GM12873 (cell line): ENCODE measurements at regions not wholly inside any gene's neighbourhood (a gene's known extent, or its start where the extent isn't known, plus 50 kb on each side); places are given as distances from the start of the nearest gene placed in this dataset.

ENCODE experiments used
- TF ChIP-seq, protein P1 (sequence below): IDR thresholded peaks from 2 replicates; pipeline ENCODE4 v1.5.1; 2012; ENCODE audit warnings: low read depth, mild to moderate bottlenecking, moderate library complexity, low read length, control low read depth; ENCODE audit not compliant: insufficient read depth; ENCODE audit errors: missing control alignments

DNA sequence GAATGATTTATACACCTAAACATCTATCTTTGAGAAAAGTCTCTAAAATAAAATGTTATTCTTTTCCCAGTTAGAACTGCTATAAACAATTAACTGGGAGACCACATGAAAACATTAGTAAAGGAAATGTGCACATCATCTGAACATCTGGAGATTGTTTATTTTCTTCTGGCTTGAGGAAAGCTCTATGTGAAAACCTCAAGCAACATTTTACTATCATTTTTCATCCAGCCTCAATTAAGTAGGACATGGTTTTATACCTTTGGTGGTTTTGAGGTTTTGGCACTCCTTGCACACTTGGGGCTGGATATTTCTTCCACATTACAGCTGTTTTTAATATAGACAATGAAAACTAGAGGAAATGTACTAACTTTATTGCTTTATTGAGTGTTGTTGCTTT is 609.5 kb upstream of the SLC8A1 start:
- TF ChIP-seq, protein P1, sequence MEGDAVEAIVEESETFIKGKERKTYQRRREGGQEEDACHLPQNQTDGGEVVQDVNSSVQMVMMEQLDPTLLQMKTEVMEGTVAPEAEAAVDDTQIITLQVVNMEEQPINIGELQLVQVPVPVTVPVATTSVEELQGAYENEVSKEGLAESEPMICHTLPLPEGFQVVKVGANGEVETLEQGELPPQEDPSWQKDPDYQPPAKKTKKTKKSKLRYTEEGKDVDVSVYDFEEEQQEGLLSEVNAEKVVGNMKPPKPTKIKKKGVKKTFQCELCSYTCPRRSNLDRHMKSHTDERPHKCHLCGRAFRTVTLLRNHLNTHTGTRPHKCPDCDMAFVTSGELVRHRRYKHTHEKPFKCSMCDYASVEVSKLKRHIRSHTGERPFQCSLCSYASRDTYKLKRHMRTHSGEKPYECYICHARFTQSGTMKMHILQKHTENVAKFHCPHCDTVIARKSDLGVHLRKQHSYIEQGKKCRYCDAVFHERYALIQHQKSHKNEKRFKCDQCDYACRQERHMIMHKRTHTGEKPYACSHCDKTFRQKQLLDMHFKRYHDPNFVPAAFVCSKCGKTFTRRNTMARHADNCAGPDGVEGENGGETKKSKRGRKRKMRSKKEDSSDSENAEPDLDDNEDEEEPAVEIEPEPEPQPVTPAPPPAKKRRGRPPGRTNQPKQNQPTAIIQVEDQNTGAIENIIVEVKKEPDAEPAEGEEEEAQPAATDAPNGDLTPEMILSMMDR = no peak

DNA sequence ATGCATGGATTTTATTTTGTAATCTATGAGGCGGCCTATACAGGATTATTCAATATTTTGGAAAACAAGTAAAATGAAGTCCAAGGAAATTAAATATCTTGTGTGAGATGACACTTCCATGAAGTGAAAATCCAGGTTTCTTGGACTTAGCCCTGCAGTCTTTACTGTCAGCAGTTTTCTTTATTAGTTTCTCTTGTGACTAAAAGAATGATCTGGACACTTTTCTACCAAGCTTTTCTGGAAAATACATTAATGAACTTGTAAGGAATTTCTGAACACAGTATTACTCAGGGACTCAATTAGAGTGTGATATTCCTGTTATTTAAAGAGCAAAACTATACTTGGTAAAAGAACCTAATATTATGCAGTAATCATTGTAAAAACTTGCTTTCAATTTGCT is 610.4 kb upstream of the SLC8A1 start:
- TF ChIP-seq, protein P1 = no peak

DNA sequence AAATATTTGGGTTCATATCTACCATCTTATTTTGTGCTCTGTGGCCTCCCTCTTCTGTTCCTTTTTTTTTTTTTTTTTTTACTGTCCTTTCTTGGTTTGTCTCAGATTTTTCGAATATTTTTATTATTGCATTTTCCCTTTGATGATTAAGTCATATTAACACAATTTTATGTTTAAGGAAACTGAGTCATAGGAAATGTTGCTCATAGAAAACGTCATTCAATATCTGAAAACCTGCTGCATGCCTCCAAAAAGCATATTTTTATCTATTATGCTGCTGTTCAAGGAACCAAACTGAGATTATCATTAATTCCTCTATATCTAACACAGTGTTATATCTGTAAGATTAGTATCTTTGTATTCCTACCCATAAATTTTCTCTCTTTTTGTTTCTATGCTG is 614.3 kb upstream of the SLC8A1 start:
- TF ChIP-seq, protein P1 = no peak

DNA sequence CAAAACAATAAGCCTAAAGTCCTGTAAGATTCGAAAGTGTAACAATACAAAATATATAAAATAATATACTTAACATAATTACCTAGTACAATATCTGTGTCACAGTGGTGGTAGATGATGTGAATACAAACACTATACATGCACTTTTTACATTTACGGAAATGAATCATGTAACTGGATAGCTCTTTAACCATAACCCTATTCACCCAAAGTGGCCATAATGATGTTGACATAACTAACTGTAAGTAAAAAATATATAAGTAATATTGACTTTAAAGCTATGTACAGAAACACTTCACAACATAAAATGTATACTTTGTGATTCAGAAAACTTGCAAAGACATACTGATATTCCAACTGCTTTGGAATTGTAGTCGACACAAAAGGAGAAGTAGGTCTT is 616.9 kb upstream of the SLC8A1 start:
- TF ChIP-seq, protein P1 = no peak

DNA sequence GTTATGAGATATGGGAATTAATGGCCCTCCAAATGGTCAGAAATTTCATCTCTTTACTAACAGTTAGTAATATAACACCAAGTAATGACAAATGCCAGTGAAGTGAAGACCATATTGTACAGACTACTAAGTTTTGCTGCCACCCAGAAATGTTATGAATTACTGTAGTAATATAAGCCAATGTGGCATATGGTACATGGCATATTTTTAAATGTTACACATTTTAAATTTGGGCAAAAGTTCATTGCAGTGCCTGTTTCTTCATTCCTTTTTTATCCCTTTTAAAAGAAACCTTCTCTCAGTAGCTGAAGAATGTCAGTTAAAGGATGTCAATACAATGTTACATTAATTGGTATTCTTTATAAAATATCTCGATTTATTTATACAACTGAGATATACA is 626.5 kb upstream of the SLC8A1 start:
- TF ChIP-seq, protein P1 = no peak

DNA sequence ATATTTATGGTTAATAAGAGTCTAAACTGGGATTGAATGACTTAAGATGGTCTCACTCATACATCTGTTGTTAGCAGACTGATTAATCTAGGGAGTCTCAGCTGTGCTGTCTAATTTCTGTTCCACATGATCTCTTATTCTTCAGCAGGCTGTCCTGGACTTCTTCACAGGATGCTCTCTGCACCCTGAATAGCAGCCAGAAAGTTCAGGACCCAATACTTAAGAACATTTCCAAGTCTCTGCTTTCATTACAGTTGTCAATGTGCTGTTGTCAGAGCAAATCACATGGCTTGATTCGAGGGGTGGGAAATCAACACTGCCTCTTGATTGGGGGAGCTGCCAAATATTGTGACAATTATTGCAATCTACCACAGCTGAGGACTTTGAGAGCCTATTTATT is 627.1 kb upstream of the SLC8A1 start:
- TF ChIP-seq, protein P1 = no peak

DNA sequence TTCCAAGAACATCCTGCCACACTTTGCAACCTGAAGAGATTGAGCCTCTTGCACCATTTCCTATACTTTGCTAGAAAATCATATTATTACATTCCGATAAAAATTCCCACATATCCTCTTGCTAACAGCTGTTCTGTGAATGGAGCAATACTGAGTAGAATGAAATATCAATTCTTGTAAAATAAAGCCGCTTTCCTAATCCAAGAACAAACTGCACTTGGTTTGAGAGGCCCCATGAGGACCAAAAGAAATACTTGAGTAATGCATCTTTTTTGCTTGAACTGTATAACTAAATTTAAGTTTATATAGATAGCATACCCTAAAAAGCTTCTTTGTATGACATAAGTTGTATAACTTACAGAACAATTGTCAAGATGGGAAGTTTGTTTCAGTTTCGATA is 632.4 kb upstream of the SLC8A1 start:
- TF ChIP-seq, protein P1 = no peak
